ENCODE measurements at regions not wholly inside any gene's neighbourhood (a gene's known extent, or its start where the extent isn't known, plus 50 kb on each side); places are given as distances from the start of the nearest gene placed in this dataset.
"Not testable (repeated sequence)": the region's sequence is repeated elsewhere in the genome, so short reads cannot be mapped to it uniquely, and the experiment has no call there.

GRCh38 chr9:32200241-32200640 is 184.2 kb upstream of the ACO1 start:
- Histone ChIP-seq H3K4me3 (no peak overlapping the region), H3K9me3 (no peaks in the 10 kb centered on the region), H3K4me1 (no peaks in the 10 kb centered on the region), H3K27me3 (no peaks in the 10 kb centered on the region), H3K36me3 (no peaks in the 10 kb centered on the region), H3K27ac (no peak overlapping the region)
- intact Hi-C loops (cut with DNase I), result no loop called here
- TF ChIP-seq, protein P1, sequence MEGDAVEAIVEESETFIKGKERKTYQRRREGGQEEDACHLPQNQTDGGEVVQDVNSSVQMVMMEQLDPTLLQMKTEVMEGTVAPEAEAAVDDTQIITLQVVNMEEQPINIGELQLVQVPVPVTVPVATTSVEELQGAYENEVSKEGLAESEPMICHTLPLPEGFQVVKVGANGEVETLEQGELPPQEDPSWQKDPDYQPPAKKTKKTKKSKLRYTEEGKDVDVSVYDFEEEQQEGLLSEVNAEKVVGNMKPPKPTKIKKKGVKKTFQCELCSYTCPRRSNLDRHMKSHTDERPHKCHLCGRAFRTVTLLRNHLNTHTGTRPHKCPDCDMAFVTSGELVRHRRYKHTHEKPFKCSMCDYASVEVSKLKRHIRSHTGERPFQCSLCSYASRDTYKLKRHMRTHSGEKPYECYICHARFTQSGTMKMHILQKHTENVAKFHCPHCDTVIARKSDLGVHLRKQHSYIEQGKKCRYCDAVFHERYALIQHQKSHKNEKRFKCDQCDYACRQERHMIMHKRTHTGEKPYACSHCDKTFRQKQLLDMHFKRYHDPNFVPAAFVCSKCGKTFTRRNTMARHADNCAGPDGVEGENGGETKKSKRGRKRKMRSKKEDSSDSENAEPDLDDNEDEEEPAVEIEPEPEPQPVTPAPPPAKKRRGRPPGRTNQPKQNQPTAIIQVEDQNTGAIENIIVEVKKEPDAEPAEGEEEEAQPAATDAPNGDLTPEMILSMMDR (IDR thresholded peaks at IDR 0.05), result no peak
- no peak for DNase-seq
- no peak for ATAC-seq

GRCh38 chr9:32200896-32201295 is 183.5 kb upstream of the ACO1 start:
- intact Hi-C loops (cut with DNase I), result no loop called here
- Histone ChIP-seq H3K4me1 (no peaks in the 10 kb centered on the region), H3K27me3 (no peaks in the 10 kb centered on the region), H3K9me3 (no peaks in the 10 kb centered on the region), H3K4me3 (no peak overlapping the region), H3K27ac (no peak overlapping the region), H3K36me3 (no peaks in the 10 kb centered on the region)
- DNase-seq (no peak), ATAC-seq (no peak)
- TF ChIP-seq, protein P1 (IDR thresholded peaks at IDR 0.05), result no peak

DNA sequence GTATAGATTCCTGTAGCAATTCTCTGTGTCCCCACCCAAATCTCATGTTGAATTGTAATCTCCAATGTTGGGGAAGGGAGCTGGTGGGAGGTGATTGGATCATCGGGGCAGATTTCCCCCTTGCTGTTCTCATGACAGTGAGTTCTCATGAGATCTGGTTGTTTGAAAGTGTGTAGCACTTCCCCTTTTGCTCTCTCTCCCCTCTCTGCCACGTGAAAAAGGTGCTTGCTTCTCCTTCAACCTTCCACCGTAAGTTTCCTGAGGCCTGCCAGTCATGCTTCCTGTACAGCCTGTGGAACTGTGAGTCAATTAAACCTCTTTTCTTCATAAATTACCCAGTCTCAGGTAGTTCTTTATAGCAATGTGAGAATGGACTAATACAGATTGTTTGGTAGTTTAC is 175.3 kb upstream of the ACO1 start:
- DNase-seq; H3K27me3 ChIP-seq; intact Hi-C loops (cut with DNase I); H3K9me3 ChIP-seq; H3K27ac ChIP-seq; ATAC-seq; H3K4me1 ChIP-seq; H3K36me3 ChIP-seq; H3K4me3 ChIP-seq: not testable (repeated sequence)

DNA sequence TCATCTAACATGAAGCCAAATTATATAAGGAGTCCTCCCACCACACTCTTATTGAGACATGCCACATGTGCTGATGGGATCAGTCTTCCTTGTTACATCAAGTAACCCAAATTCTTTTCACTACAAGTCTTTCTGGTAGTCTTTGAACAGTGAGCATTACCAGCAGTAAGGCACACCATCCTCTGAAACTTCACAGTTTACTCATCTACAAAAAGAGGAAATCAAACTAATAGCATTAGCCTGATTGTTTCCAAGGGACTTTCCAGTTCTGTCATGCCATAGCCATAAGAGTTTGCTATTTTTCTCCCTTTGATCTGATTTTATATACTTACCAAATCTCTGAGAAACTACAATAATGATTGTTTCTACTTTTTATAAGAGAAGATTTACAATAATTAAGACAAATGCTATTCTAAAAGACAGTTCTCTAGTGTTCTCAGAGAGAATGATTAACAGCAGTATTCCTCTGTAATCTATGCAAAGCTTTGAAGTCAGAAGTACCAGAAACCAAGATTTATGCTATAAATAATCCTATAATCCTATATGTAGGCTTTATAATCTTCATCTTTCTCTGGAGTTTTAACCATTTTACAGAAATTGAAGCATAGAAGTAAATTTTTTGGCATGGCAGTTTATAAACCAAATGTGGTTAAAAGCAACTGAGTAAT is 166.2 kb upstream of the ACO1 start:
- TF ChIP-seq, protein P1 (IDR thresholded peaks at IDR 0.05), result no peak
- Histone ChIP-seq H3K27ac (no peak overlapping the region), H3K9me3 (no peaks in the 10 kb centered on the region), H3K36me3 (no peaks in the 10 kb centered on the region), H3K4me1 (no peaks in the 10 kb centered on the region), H3K4me3 (no peak overlapping the region), H3K27me3 (no peaks in the 10 kb centered on the region)
- ATAC-seq, result no peak
- intact Hi-C loops (cut with DNase I), result no loop called here
- DNase-seq, result no peak

DNA sequence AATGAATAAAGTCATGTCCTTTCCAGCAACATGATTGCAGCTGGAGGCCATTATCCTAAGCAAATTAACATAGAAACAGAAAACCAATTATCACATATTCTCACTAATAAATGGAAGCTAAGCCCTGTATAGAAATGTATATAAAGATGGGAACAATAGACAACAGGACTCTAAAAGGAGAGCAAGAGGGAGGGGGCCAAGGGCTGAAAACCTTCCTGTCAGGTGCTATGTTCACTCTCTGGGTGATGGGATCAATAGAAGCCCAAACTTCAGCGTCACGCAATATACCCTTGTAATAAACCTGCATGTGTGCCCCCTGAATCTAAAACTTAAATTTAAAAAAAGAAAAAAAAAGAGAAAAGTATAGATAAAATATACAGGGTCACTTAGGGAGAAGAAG is 163.7 kb upstream of the ACO1 start:
- intact Hi-C loops (cut with DNase I), result no loop called here
- Histone ChIP-seq H3K27ac (no peak overlapping the region), H3K4me3 (no peak overlapping the region), H3K27me3 (no peaks in the 10 kb centered on the region), H3K36me3 (no peaks in the 10 kb centered on the region), H3K9me3 (no peaks in the 10 kb centered on the region), H3K4me1 (no peaks in the 10 kb centered on the region)
- ATAC-seq (no peak), DNase-seq (no peak)
- TF ChIP-seq, protein P1 (IDR thresholded peaks at IDR 0.05), result no peak

DNA sequence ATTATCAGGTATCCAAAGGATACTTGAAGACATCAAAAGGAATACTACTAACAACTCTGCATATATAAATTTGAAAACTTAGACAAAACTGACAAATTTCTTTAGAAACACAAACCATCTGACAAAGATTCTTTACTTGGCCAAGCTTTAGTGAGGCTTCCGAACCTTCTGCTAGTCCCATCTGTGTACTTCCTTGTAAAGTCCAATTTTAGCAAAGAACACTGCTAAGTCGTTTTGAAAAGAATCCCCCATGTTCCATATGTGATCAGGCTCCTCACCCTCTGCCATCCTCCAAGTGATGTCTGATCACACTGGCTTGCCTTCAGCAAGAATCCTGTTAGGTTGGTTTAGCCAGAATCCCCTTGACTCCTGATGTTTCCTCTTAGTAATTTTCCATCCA is 150.0 kb upstream of the ACO1 start:
- Histone ChIP-seq H3K36me3 (no peaks in the 10 kb centered on the region), H3K4me1 (no peaks in the 10 kb centered on the region), H3K27ac (no peak overlapping the region), H3K27me3 (no peaks in the 10 kb centered on the region), H3K4me3 (no peak overlapping the region), H3K9me3 (no peaks in the 10 kb centered on the region)
- intact Hi-C loops (cut with DNase I), result no loop called here
- no peak for DNase-seq
- ATAC-seq, result no peak
- TF ChIP-seq, protein P1 (IDR thresholded peaks at IDR 0.05), result no peak
